ENCODE measurements at regions not wholly inside any gene's neighbourhood (a gene's known extent, or its start where the extent isn't known, plus 50 kb on each side); places are given as distances from the start of the nearest gene placed in this dataset.

GRCh38 chr11:71343828-71344400 is 91.5 kb upstream of the SHANK2 start:
- TF ChIP-seq CTCF (IDR thresholded peaks at IDR 0.05; ENCODE audit: extremely low read depth, missing control alignments): no peak
- DNase-seq (ENCODE audit: low spot score): no peak

GRCh38 chr11:71342951-71343827 is 90.8 kb upstream of the SHANK2 start:
- TF ChIP-seq CTCF (IDR thresholded peaks at IDR 0.05; ENCODE audit: extremely low read depth, missing control alignments): peak; percentile 50
- peak; percentile 64 for DNase-seq (ENCODE audit: low spot score)

- TF ChIP-seq CTCF (IDR thresholded peaks at IDR 0.05; ENCODE audit: extremely low read depth, missing control alignments): no peak
- no peak for DNase-seq (ENCODE audit: low spot score)
Measured at GRCh38 chr11:71342116-71342515, 89.7 kb upstream of the SHANK2 start.

GRCh38 chr11:71341596-71341995 is 89.2 kb upstream of the SHANK2 start:
- no peak for TF ChIP-seq CTCF (IDR thresholded peaks at IDR 0.05; ENCODE audit: extremely low read depth, missing control alignments)
- no peak for DNase-seq (ENCODE audit: low spot score)

GRCh38 chr11:71341173-71341572 is 88.8 kb upstream of the SHANK2 start:
- DNase-seq (ENCODE audit: low spot score): no peak
- no peak for TF ChIP-seq CTCF (IDR thresholded peaks at IDR 0.05; ENCODE audit: extremely low read depth, missing control alignments)

GRCh38 chr11:71340086-71340606 is 87.8 kb upstream of the SHANK2 start:
- TF ChIP-seq CTCF (IDR thresholded peaks at IDR 0.05; ENCODE audit: extremely low read depth, missing control alignments): no peak
- DNase-seq (ENCODE audit: low spot score): no peak

GRCh38 chr11:71339396-71339881 is 87.1 kb upstream of the SHANK2 start:
- no peak for TF ChIP-seq CTCF (IDR thresholded peaks at IDR 0.05; ENCODE audit: extremely low read depth, missing control alignments)
- no peak for DNase-seq (ENCODE audit: low spot score)

Data from GM20000 (cell line).